ENCODE measurements at regions not wholly inside any gene's neighbourhood (a gene's known extent, or its start where the extent isn't known, plus 50 kb on each side); places are given as distances from the start of the nearest gene placed in this dataset.

DNA sequence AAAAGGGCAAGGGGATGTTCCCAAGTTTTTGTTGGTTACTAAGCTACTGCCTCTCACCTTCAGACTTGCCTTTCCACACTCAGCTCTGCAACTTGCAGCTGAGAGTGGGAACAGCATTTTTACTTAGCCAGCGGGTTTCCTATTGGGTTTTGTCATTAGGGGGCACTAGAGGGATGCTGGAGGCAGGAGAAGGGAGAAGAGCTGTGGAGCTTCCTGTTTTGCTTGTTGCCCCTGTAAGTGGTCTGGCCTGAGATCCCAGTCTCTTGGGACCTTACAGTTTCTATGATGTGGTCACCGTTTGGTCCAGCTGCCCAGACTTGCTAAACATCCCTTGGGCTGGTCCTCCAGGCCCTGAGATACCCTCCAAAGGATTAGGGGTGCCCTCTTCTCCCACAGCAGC lies 209.6 kb upstream of the NLRP1 start:
- Histone ChIP-seq H2AFZ (ENCODE audit: low read length) (no peak overlapping the region), H3K4ac (ENCODE audit: low read depth, low read length) (no peak overlapping the region)
- TF ChIP-seq, protein P1, sequence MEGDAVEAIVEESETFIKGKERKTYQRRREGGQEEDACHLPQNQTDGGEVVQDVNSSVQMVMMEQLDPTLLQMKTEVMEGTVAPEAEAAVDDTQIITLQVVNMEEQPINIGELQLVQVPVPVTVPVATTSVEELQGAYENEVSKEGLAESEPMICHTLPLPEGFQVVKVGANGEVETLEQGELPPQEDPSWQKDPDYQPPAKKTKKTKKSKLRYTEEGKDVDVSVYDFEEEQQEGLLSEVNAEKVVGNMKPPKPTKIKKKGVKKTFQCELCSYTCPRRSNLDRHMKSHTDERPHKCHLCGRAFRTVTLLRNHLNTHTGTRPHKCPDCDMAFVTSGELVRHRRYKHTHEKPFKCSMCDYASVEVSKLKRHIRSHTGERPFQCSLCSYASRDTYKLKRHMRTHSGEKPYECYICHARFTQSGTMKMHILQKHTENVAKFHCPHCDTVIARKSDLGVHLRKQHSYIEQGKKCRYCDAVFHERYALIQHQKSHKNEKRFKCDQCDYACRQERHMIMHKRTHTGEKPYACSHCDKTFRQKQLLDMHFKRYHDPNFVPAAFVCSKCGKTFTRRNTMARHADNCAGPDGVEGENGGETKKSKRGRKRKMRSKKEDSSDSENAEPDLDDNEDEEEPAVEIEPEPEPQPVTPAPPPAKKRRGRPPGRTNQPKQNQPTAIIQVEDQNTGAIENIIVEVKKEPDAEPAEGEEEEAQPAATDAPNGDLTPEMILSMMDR (conservative IDR thresholded peaks at IDR 0.05): peak; percentile 74

More for the DNA sequence above, 209.6 kb upstream of the NLRP1 start:
- H3K9me3 ChIP-seq (ENCODE audit: control insufficient read depth, low read depth, low read length): no peaks in the 10 kb centered on the region
- Mint-ChIP-seq H3K27ac (no peak overlapping the region), H3K36me3 (ENCODE audit: insufficient read depth in 1 of 3, low read depth in 3 of 3) (peaks cover 6 to 11% (median 9%) of the 10 kb centered on the region in 3 experiments), H3K4me1 (peaks cover 35 to 42% of the 10 kb centered on the region in 2 experiments), H3K4me3 (no peak overlapping the region; a peak in 1 of 5 replicates), H3K9me3 (peaks cover 8 to 11% of the 10 kb centered on the region in 2 experiments), H3K27me3 (ENCODE audit: low read depth) (peaks cover 17% of the 10 kb centered on the region)
- H3K9ac ChIP-seq (ENCODE audit: extremely low read depth, insufficient read length, low read length): no peak overlapping the region
- no peaks in the 10 kb centered on the region for H3K79me2 ChIP-seq (ENCODE audit: insufficient read depth, low read length)
- peak; percentile 85 for DNase-seq
- no peak overlapping the region for H4K8ac ChIP-seq (replicated peaks; ENCODE audit: insufficient read length, low read depth, low read length)
- H2BK20ac ChIP-seq (ENCODE audit: low read depth, low read length, poor library complexity, severe bottlenecking): no peak overlapping the region
- no peak overlapping the region for H4K91ac ChIP-seq (ENCODE audit: insufficient read length, low read depth, low read length)
- no peak overlapping the region for H2BK120ac ChIP-seq (ENCODE audit: low read depth, low read length, poor library complexity, severe bottlenecking)
- no peak overlapping the region for H3K27ac ChIP-seq (ENCODE audit: insufficient read length, low read depth, low read length)
- H3K14ac ChIP-seq (ENCODE audit: insufficient read depth, low read length): no peak overlapping the region
- H4K20me1 ChIP-seq (ENCODE audit: control insufficient read depth, insufficient read depth, insufficient read length): no peaks in the 10 kb centered on the region
- no peaks in the 10 kb centered on the region for H3K79me1 ChIP-seq (ENCODE audit: insufficient read depth, low read depth, low read length, poor library complexity, severe bottlenecking)
- H3K23me2 ChIP-seq (ENCODE audit: insufficient read length, low read depth, low read length, poor library complexity, severe bottlenecking): no peaks in the 10 kb centered on the region
- no peak overlapping the region for H3K56ac ChIP-seq (ENCODE audit: insufficient read length, low read depth, low read length)
- H2AK5ac ChIP-seq (ENCODE audit: insufficient read length, low read length): no peak overlapping the region
- WGBS (ENCODE audit: extremely low coverage, insufficient read length, low lambda C conversion rate): no CpG with 5 or more reads among the region's 2 CpGs
- H3K23ac ChIP-seq (ENCODE audit: insufficient read length, low read depth, low read length): no peak overlapping the region
- H2BK12ac ChIP-seq (ENCODE audit: insufficient read length, low read depth, low read length): no peak overlapping the region
- H2BK15ac ChIP-seq (ENCODE audit: low read depth, low read length): no peak overlapping the region
- H3T11ph ChIP-seq (ENCODE audit: low read length): no peak overlapping the region
- no peak overlapping the region for H3K4me2 ChIP-seq (ENCODE audit: insufficient read depth, insufficient read length, low read length)
- no peaks in the 10 kb centered on the region for H3K27me3 ChIP-seq (ENCODE audit: insufficient read depth, low read length)
- H4K5ac ChIP-seq (ENCODE audit: insufficient read length, low read depth, low read length): no peak overlapping the region
- H3K18ac ChIP-seq (ENCODE audit: insufficient read length, low read depth, low read length): no peak overlapping the region
- peaks cover 3% of the 10 kb centered on the region; the same call in 1 of the 2 replicates for H3K4me1 ChIP-seq (ENCODE audit: insufficient read depth, low read length)
- H2BK5ac ChIP-seq (ENCODE audit: insufficient read length, low read length): no peak overlapping the region
